Trophoblast cell (in vitro differentiated cells and primary cell): ENCODE measurements at regions not wholly inside any gene's neighbourhood (a gene's known extent, or its start where the extent isn't known, plus 50 kb on each side); places are given as distances from the start of the nearest gene placed in this dataset.
"Not testable (repeated sequence)": the region's sequence is repeated elsewhere in the genome, so short reads cannot be mapped to it uniquely, and the experiment has no call there.

Experiments
- DNase-seq, 2 donors: peaks; one replicate each; pipeline ENCODE4 v3.0.0-alpha.2; 2016
- H2AFZ ChIP-seq: 2 replicates; pipeline ENCODE4 v1.6.1; 2013; ENCODE audit warnings: low read length, moderate library complexity, mild to moderate bottlenecking; ENCODE audit not compliant: insufficient read depth, poor library complexity
- H2AK5ac ChIP-seq: 2 replicates; pipeline ENCODE4 v1.6.1; 2013; ENCODE audit warnings: mild to moderate bottlenecking, low read length
- H2BK120ac ChIP-seq: 2 replicates; pipeline ENCODE4 v1.6.1; 2013; ENCODE audit warnings: low read length, mild to moderate bottlenecking, moderate library complexity; ENCODE audit not compliant: insufficient read depth, poor library complexity
- H2BK12ac ChIP-seq: 2 replicates; pipeline ENCODE4 v1.6.1; 2013; ENCODE audit warnings: mild to moderate bottlenecking, low read length, moderate library complexity
- H2BK5ac ChIP-seq: 2 replicates; pipeline ENCODE4 v1.6.1; 2013; ENCODE audit warnings: low read length, low read depth, moderate library complexity, mild to moderate bottlenecking; ENCODE audit not compliant: poor library complexity
- H3K14ac ChIP-seq: 2 replicates; pipeline ENCODE4 v1.6.1; 2013; ENCODE audit warnings: mild to moderate bottlenecking, low read length
- H3K18ac ChIP-seq: 2 replicates; pipeline ENCODE4 v1.6.1; 2013; ENCODE audit warnings: mild to moderate bottlenecking, low read length
- H3K23ac ChIP-seq: 2 replicates; pipeline ENCODE4 v1.6.1; 2013; ENCODE audit warnings: low read length
- H3K27ac ChIP-seq: 2 replicates; pipeline ENCODE4 v1.5.1; 2013; ENCODE audit warnings: low read depth, mild to moderate bottlenecking, inconsistent platforms, low read length, moderate library complexity
- H3K27me3 ChIP-seq: 2 replicates; pipeline ENCODE4 v1.6.1; 2013; ENCODE audit warnings: inconsistent platforms, mild to moderate bottlenecking, low read length, moderate library complexity; ENCODE audit not compliant: insufficient read depth
- H3K36me3 ChIP-seq, 2 experiments: 1 replicate in 1 of 2; 2 replicates in 1 of 2; pipeline ENCODE4 v1.6.1; 2013; ENCODE audit warnings: low read length in 2 of 2, mild to moderate bottlenecking in 2 of 2, moderate library complexity in 1 of 2; ENCODE audit not compliant: insufficient read depth in 2 of 2, control insufficient read depth in 1 of 2
- H3K4ac ChIP-seq: 2 replicates; pipeline ENCODE4 v1.6.1; 2013; ENCODE audit warnings: low read depth, mild to moderate bottlenecking, low read length, moderate library complexity
- H3K4me1 ChIP-seq, 2 experiments: 1 replicate in 1 of 2; 2 replicates in 1 of 2; pipeline ENCODE4 v1.6.1; 2013; ENCODE audit warnings: low read length in 2 of 2, mild to moderate bottlenecking in 2 of 2, moderate library complexity in 1 of 2; ENCODE audit not compliant: insufficient read depth in 2 of 2, control insufficient read depth in 1 of 2
- H3K4me2 ChIP-seq: 2 replicates; pipeline ENCODE4 v1.6.1; 2013; ENCODE audit warnings: inconsistent platforms, mild to moderate bottlenecking, low read length, moderate library complexity
- H3K4me3 ChIP-seq: 2 replicates; pipeline ENCODE4 v1.5.1; 2013; ENCODE audit warnings: mild to moderate bottlenecking, low read depth, low read length, inconsistent platforms
- H3K79me1 ChIP-seq: one replicate; pipeline ENCODE4 v1.6.1; 2013; ENCODE audit warnings: low read length
- H3K79me2 ChIP-seq: 2 replicates; pipeline ENCODE4 v1.6.1; 2013; ENCODE audit warnings: low read length, mild to moderate bottlenecking; ENCODE audit not compliant: control insufficient read depth, insufficient read depth, poor library complexity
- H3K9ac ChIP-seq: 2 replicates; pipeline ENCODE4 v1.6.1; 2013; ENCODE audit warnings: mild to moderate bottlenecking, low read length
- H3K9me3 ChIP-seq: 2 replicates; pipeline ENCODE4 v1.6.1; 2013; ENCODE audit warnings: low read depth, mild to moderate bottlenecking, control low read depth, inconsistent platforms, low read length; ENCODE audit not compliant: insufficient read depth
- H4K12ac ChIP-seq: 2 replicates; pipeline ENCODE4 v1.6.1; 2013; ENCODE audit warnings: low read depth, mild to moderate bottlenecking, low read length, moderate library complexity
- H4K8ac ChIP-seq: 2 replicates; pipeline ENCODE4 v1.6.1; 2013; ENCODE audit warnings: low read depth, mild to moderate bottlenecking, low read length, moderate library complexity
- H4K91ac ChIP-seq: one replicate; pipeline ENCODE4 v1.6.1; 2013; ENCODE audit warnings: low read depth, mild to moderate bottlenecking, low read length, moderate library complexity
- WGBS: extraction: QIAGEN DNeasy Blood & Tissue Kit; methylation state at CpG from one replicate; pipeline ENCODE4 v1.1.7; 2013; ENCODE audit warnings: missing lambda C conversion rate; ENCODE audit not compliant: insufficient read length, insufficient coverage; ENCODE audit errors: extremely low coverage; 5-methylcytosine and 5-hydroxymethylcytosine counted together

DNA sequence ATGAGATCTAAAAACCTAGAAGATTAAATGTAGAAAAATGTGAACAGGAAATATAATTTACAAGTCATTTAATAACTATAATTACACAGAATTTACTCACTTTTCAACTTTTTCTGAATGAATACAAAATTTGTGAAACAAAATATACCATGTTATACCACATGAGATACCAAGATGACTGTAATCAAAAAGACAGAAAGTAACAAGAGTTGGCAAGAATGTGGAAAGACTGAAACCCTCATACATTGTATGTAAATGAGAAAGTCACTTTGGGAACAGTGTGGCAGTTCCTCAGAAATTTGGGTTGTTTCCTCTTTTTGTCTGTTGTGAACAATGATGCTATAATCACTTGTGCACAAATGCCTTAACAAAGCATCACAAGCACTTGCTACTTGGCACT is 145.4 kb upstream of the ZNF804A start:
- Histone ChIP-seq H4K8ac (no peak overlapping the region), H3K4me3 (no peak overlapping the region), H3K9me3 (no peaks in the 10 kb centered on the region), H3K79me2 (no peaks in the 10 kb centered on the region), H3K9ac (no peak overlapping the region), H3K27me3 (no peaks in the 10 kb centered on the region), H3K4me1 (no peaks in the 10 kb centered on the region), H3K4ac (no peak overlapping the region), H3K23ac (no peak overlapping the region), H4K91ac (no peak overlapping the region), H4K12ac (no peak overlapping the region), H2BK5ac (no peak overlapping the region), H2AK5ac (no peak overlapping the region), H3K4me2 (no peak overlapping the region), H3K79me1 (no peaks in the 10 kb centered on the region), H3K36me3 (no peaks in the 10 kb centered on the region), H3K18ac (no peak overlapping the region), H3K27ac (no peak overlapping the region), H2AFZ (no peak overlapping the region), H3K14ac (no peak overlapping the region), H2BK12ac (no peak overlapping the region), H2BK120ac (no peak overlapping the region)
- DNase-seq = no peak

- no peak overlapping the region for H3K4ac ChIP-seq
- H2BK5ac ChIP-seq = no peak overlapping the region
- H2BK120ac ChIP-seq = no peak overlapping the region
- no peak overlapping the region for H3K18ac ChIP-seq
- H3K79me2 ChIP-seq = no peaks in the 10 kb centered on the region
- no peaks in the 10 kb centered on the region for H3K9me3 ChIP-seq
- H3K4me1 ChIP-seq = no peaks in the 10 kb centered on the region
- no peak overlapping the region for H4K12ac ChIP-seq
- H3K9ac ChIP-seq = no peak overlapping the region
- H2BK12ac ChIP-seq = no peak overlapping the region
- no peak overlapping the region for H3K27ac ChIP-seq
- H2AK5ac ChIP-seq = no peak overlapping the region
- H3K23ac ChIP-seq = no peak overlapping the region
- WGBS = no CpG with 5 or more reads among the region's 1 CpG
- H4K8ac ChIP-seq = no peak overlapping the region
- no peaks in the 10 kb centered on the region for H3K36me3 ChIP-seq
- H3K27me3 ChIP-seq = no peaks in the 10 kb centered on the region
- no peak overlapping the region for H3K14ac ChIP-seq
- no peak overlapping the region for H3K4me2 ChIP-seq
- no peak overlapping the region for H3K4me3 ChIP-seq
- no peaks in the 10 kb centered on the region for H3K79me1 ChIP-seq
- no peak overlapping the region for H2AFZ ChIP-seq
- no peak overlapping the region for H4K91ac ChIP-seq
- DNase-seq = no peak
These were observed 142.7 kb upstream of the ZNF804A start for GRCh38 chr2:184455624-184456023.

- H3K23ac ChIP-seq, H3K4ac ChIP-seq, H3K14ac ChIP-seq, H3K4me1 ChIP-seq, H3K4me3 ChIP-seq, H4K91ac ChIP-seq, H4K8ac ChIP-seq, H2BK5ac ChIP-seq, H4K12ac ChIP-seq, H3K79me1 ChIP-seq, H2AFZ ChIP-seq, H3K4me2 ChIP-seq, H3K79me2 ChIP-seq, H2AK5ac ChIP-seq, H3K9me3 ChIP-seq, H3K27ac ChIP-seq, H3K18ac ChIP-seq, H3K9ac ChIP-seq, H3K27me3 ChIP-seq, DNase-seq, H2BK12ac ChIP-seq, H2BK120ac ChIP-seq, H3K36me3 ChIP-seq: not testable (repeated sequence)
- no CpG with 5 or more reads among the region's 10 CpGs for WGBS
These were observed 141.6 kb upstream of the ZNF804A start for GRCh38 chr2:184456693-184457092.

DNA sequence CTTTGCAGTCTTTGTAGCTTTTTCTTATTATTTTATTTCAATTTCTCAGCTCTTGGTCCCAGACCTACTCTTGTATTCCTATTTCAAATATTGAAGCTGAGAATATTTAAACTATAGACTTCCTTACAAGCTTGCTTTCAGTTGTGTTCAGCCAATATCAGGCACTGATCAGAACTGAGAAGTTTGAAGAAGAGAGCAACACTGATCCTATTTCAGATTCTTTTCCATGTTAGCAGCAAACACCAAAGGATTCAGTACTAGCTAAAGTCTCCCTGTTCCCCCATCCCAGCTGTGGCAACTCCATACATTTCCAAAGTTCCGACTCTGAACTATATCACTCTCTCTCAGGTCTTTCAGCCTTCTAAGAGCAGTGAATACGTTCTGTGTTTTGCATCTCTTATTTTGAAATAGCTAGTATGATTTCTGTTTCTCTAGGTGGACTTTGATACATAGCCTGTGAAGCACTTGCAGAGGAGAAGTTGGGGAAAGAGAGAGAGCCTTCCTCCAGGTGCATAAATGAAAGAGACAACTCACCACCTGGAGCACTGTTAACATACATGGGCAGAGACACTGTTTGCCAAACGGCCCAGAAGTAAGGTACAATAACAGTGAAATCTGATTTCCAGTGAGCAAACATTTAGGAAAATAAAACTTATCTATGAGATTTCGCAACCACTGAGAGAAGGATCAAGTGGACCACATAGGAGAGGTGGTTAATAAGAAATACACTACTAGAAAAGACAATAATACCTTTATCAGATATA is 135.0 kb upstream of the ZNF804A start:
- Histone ChIP-seq H2BK120ac (no peak overlapping the region), H3K4me1 (no peaks in the 10 kb centered on the region), H3K36me3 (no peaks in the 10 kb centered on the region), H3K4me3 (no peak overlapping the region), H4K91ac (no peak overlapping the region), H3K18ac (no peak overlapping the region), H2BK12ac (no peak overlapping the region), H2AK5ac (no peak overlapping the region), H3K23ac (no peak overlapping the region), H2AFZ (no peak overlapping the region), H3K14ac (no peak overlapping the region), H4K12ac (no peak overlapping the region), H2BK5ac (no peak overlapping the region), H3K79me1 (no peaks in the 10 kb centered on the region), H3K27ac (no peak overlapping the region), H4K8ac (no peak overlapping the region), H3K27me3 (no peaks in the 10 kb centered on the region), H3K9ac (no peak overlapping the region), H3K4ac (no peak overlapping the region), H3K9me3 (no peaks in the 10 kb centered on the region), H3K4me2 (no peak overlapping the region), H3K79me2 (no peaks in the 10 kb centered on the region)
- WGBS = no CpG with 5 or more reads among the region's 4 CpGs
- no peak for DNase-seq
